DOHH2 (cell line): ENCODE measurements at regions not wholly inside any gene's neighbourhood (a gene's known extent, or its start where the extent isn't known, plus 50 kb on each side); places are given as distances from the start of the nearest gene placed in this dataset.
"Not testable (repeated sequence)": the region's sequence is repeated elsewhere in the genome, so short reads cannot be mapped to it uniquely, and the experiment has no call there.

ENCODE experiments used
- H3F3A ChIP-seq: fragments of 200-600 bp; sonication (generic), shearing (Covaris generic); 2 replicates; pipeline ENCODE4 v1.6.0; 2016; ENCODE audit warnings: antibody characterized with exemption, mild to moderate bottlenecking; ENCODE audit not compliant: control insufficient read depth, insufficient read depth
- H3K27ac ChIP-seq: fragments of 200-600 bp; sonication (generic); 2 replicates; pipeline ENCODE4 v1.5.1; 2014; ENCODE audit warnings: low read depth, mild to moderate bottlenecking, low read length, moderate library complexity
- H3K27me3 ChIP-seq: fragments of 200-600 bp; sonication (generic); 2 replicates; pipeline ENCODE4 v1.6.1; 2014; ENCODE audit warnings: mild to moderate bottlenecking, low read length, mixed read lengths; ENCODE audit not compliant: control insufficient read depth
- H3K36me3 ChIP-seq: fragments of 200-600 bp; sonication (generic); 2 replicates; pipeline ENCODE4 v1.6.1; 2014; ENCODE audit warnings: mild to moderate bottlenecking, low read length, moderate library complexity, mixed read lengths; ENCODE audit not compliant: control insufficient read depth
- H3K4me1 ChIP-seq: fragments of 200-600 bp; sonication (generic); 2 replicates; pipeline ENCODE4 v1.6.1; 2014; ENCODE audit warnings: mild to moderate bottlenecking, low read length, mixed read lengths; ENCODE audit not compliant: control insufficient read depth
- H3K4me2 ChIP-seq: fragments of 200-600 bp; sonication (generic); 2 replicates; pipeline ENCODE4 v1.6.0; 2014; ENCODE audit warnings: mild to moderate bottlenecking, low read length, moderate library complexity
- H3K4me3 ChIP-seq: fragments of 200-600 bp; sonication (generic); 2 replicates; pipeline ENCODE4 v1.5.1; 2014; ENCODE audit warnings: mild to moderate bottlenecking, low read length, mixed read lengths
- H3K79me2 ChIP-seq: fragments of 200-600 bp; sonication (generic); 2 replicates; pipeline ENCODE4 v1.6.1; 2014; ENCODE audit warnings: mild to moderate bottlenecking, low read length, mixed read lengths; ENCODE audit not compliant: control insufficient read depth
- H3K9me2 ChIP-seq: fragments of 200-600 bp; sonication (generic); replicated peaks from 2 replicates; pipeline ENCODE4 v1.6.1; 2014; ENCODE audit warnings: mild to moderate bottlenecking, low read length, mixed read lengths; ENCODE audit not compliant: control insufficient read depth
- H3K9me3 ChIP-seq: fragments of 200-600 bp; sonication (generic); 2 replicates; pipeline ENCODE4 v1.6.1; 2014; ENCODE audit warnings: antibody characterized with exemption, low read length, mixed read lengths; ENCODE audit not compliant: control insufficient read depth, insufficient read depth
- H4K20me1 ChIP-seq: fragments of 200-600 bp; sonication (generic); 2 replicates; pipeline ENCODE4 v1.6.0; 2014; ENCODE audit warnings: low read depth, mild to moderate bottlenecking, antibody characterized with exemption, low read length, moderate library complexity; ENCODE audit not compliant: control insufficient read depth, insufficient read depth
- EZH2phosphoT487 ChIP-seq: fragments of 200-600 bp; sonication (generic); IDR thresholded peaks from 2 replicates; pipeline ENCODE4 v1.6.1; 2017; ENCODE audit warnings: borderline replicate concordance, mild to moderate bottlenecking, antibody characterized with exemption, low read length, moderate library complexity, mixed read lengths
- TF ChIP-seq, protein P1 (sequence below): fragments of 200-600 bp; sonication (generic); IDR thresholded peaks from one replicate; pipeline ENCODE4 v1.5.1; 2014; ENCODE audit warnings: antibody characterized with exemption, mild to moderate bottlenecking, low read depth, low read length; ENCODE audit not compliant: poor library complexity, severe bottlenecking

DNA sequence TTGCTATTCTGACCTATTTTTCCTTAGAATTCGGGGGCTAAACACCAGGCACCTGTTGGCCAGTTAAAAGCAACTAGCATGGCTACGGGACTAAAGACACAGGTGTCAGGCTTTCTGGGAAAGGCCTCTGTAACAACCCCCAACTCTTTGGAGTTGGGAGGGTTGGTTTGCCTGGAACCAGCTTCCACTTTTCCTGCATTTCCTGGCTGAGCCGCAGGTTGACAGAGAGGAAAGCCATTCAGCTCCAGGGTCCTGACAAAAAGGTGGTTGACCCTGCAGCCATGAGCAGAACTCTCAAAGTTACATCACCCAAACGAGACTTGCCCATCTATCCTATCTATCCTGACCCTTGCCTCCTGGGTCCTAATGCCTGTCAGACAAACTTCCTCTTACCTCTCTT, 375.4 kb upstream of the SFSWAP start:
- Histone ChIP-seq H3K27ac (no peak overlapping the region), H3K79me2 (no peaks in the 10 kb centered on the region), H3K36me3 (no peaks in the 10 kb centered on the region)

DNA sequence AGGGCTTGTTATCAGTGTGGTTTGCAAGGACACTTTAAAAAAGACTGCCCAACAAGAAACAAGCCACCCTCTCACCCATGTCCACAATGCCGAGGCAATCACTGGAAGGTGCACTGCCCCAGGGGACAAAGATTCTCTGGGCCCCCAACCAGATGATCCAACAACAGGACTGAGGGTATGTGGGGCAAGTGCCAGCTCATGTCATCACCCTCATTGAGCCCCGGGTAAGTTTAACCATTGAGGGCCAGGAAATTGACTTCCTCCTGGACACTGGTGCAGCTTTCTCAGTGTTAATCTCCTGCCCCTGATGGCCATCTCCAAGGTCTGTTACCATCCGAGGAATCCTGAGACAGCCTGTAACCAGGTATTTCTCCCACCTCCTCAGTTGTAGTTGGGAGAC, 373.0 kb upstream of the SFSWAP start:
- not testable (repeated sequence) for H3K4me3 ChIP-seq, H3K27ac ChIP-seq, H3K79me2 ChIP-seq, H3K36me3 ChIP-seq, H3K9me2 ChIP-seq, H3K4me1 ChIP-seq, H3K9me3 ChIP-seq, H4K20me1 ChIP-seq, H3K27me3 ChIP-seq, H3K4me2 ChIP-seq, H3F3A ChIP-seq

More for the DNA sequence above, 375.4 kb upstream of the SFSWAP start:
- no peak overlapping the region for H3K4me2 ChIP-seq
- no peaks in the 10 kb centered on the region for H3K9me2 ChIP-seq
- H3K27me3 ChIP-seq = no peaks in the 10 kb centered on the region
- TF ChIP-seq, protein P1, sequence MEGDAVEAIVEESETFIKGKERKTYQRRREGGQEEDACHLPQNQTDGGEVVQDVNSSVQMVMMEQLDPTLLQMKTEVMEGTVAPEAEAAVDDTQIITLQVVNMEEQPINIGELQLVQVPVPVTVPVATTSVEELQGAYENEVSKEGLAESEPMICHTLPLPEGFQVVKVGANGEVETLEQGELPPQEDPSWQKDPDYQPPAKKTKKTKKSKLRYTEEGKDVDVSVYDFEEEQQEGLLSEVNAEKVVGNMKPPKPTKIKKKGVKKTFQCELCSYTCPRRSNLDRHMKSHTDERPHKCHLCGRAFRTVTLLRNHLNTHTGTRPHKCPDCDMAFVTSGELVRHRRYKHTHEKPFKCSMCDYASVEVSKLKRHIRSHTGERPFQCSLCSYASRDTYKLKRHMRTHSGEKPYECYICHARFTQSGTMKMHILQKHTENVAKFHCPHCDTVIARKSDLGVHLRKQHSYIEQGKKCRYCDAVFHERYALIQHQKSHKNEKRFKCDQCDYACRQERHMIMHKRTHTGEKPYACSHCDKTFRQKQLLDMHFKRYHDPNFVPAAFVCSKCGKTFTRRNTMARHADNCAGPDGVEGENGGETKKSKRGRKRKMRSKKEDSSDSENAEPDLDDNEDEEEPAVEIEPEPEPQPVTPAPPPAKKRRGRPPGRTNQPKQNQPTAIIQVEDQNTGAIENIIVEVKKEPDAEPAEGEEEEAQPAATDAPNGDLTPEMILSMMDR = no peak
- no peak for TF ChIP-seq EZH2phosphoT487
- no peaks in the 10 kb centered on the region for H4K20me1 ChIP-seq
- no peaks in the 10 kb centered on the region for H3F3A ChIP-seq
- no peaks in the 10 kb centered on the region for H3K4me1 ChIP-seq
- H3K4me3 ChIP-seq = no peak overlapping the region
- no peaks in the 10 kb centered on the region for H3K9me3 ChIP-seq

DNA sequence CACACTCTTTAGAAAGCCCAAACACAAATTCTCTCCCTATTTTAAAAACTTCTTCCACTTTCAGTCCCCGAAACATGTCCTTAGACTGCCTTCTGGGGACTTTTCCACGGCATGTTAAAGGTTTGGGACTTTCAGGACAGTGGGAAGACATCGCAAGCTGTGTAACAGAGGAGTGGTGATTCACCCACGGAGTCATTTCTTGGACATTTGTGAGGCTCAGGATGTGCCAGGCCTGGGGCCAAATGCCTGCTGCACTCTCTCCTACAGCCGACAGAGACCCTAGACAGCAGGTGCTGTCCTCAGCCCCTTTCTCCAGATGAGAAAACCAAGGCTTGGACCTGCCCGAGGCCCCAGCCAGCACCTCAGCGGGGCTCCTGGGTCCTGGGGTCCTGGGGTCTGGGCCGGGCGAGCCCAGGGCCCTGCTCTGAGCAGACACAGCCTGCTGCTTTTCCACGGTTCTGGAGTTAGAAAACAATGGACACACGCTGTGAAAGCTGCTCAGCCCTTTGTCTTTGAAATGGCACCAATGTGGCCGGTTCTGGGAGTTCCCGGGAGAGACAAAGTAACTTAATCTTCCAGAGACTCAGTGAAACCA, 370.2 kb upstream of the SFSWAP start:
- no peaks in the 10 kb centered on the region for H3K36me3 ChIP-seq
- no peaks in the 10 kb centered on the region for H4K20me1 ChIP-seq
- H3K9me2 ChIP-seq = no peaks in the 10 kb centered on the region
- no peak overlapping the region for H3K4me3 ChIP-seq
- TF ChIP-seq, protein P1 = no peak
- TF ChIP-seq EZH2phosphoT487 = no peak
- no peaks in the 10 kb centered on the region for H3K27me3 ChIP-seq
- H3K79me2 ChIP-seq = no peaks in the 10 kb centered on the region
- H3K27ac ChIP-seq = no peak overlapping the region
- no peak overlapping the region for H3K4me2 ChIP-seq
- no peaks in the 10 kb centered on the region for H3K4me1 ChIP-seq
- no peaks in the 10 kb centered on the region for H3K9me3 ChIP-seq
- no peaks in the 10 kb centered on the region for H3F3A ChIP-seq

DNA sequence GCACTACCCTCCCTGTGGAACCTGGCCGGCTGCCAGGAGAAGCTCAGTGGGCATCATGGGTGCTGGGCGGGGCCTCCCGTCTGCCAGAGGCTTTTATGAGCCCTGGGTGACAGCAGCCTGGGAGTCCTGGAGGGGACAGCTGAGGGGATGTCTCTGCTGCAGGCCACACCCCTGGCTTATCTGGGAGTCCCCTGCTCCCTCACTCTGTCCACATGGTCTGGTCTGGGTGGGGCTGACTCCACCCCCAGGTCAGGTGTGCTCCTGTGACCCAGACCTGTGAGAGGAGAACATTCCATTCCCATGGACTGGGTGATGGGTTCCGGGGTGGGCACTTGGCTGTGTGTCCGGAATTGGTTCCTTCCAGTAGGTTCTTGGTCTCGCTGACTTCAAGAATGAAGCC, 369.3 kb upstream of the SFSWAP start:
- H3K9me3 ChIP-seq, H4K20me1 ChIP-seq, H3K4me1 ChIP-seq, H3K4me2 ChIP-seq, H3K9me2 ChIP-seq, H3K79me2 ChIP-seq, H3K27me3 ChIP-seq, H3K36me3 ChIP-seq, H3K27ac ChIP-seq, H3K4me3 ChIP-seq, H3F3A ChIP-seq: not testable (repeated sequence)

DNA sequence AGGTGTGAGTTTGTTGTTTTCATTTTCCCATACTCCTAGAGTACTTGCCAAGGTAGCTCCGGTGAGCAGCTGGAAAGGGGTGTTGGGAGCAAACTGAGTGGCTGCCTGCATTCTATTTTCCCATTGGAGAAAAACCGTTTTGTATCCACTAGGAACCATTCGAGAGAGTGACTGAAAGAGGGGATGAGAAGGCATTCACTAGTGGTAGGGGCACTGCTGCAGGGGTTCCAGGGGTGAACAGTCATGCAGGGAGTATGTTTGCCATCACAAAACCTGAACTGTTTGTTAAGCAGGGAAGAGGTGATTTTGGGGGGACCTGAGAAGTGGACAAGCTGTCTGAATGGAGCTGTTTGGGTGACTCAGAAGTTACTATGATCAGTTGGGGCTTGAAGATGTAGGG, 367.5 kb upstream of the SFSWAP start:
- H3K4me3 ChIP-seq, H3F3A ChIP-seq, H4K20me1 ChIP-seq, H3K9me3 ChIP-seq, H3K79me2 ChIP-seq, H3K27ac ChIP-seq, H3K9me2 ChIP-seq, H3K4me2 ChIP-seq, H3K27me3 ChIP-seq, H3K36me3 ChIP-seq, H3K4me1 ChIP-seq: not testable (repeated sequence)

DNA sequence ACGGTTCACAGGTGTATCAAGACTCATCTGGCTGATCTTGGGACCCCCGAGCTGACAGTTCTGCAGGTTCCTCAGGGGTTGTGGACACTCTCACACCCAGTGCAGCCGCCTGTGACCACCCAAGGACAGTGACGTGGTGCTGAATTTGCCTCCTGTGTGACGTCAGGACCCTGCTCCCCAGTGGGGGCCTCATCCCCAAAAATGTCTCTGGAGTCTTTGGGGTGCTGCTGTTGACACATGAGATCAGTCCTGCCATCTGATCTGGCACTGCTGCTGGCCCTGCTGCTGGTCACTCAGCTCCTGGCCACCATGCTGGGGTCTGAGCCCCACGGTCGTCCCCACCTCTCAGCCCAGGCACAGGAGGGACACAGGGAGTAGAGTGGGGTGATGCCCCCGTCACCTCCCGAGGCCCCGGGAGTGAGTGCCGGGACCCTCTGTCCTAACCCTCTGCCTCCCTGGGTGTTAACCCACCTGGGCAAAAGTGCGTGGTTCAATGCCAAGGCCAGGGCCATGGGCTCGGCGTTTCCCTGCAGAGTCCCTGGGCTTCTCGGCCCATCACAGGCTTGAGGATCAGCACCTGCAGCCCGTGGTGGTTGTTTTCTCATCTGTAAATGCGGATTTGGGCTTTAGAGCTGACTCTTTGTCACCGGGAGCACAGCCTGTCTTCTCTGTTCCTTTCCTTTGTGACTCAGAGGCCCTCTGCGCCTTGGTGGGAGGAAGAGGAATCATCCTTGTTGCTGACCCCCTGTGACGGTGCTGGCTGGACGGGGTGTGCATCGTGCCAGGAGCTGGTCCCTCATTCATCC, 366.0 kb upstream of the SFSWAP start:
- not testable (repeated sequence) for H3K27ac ChIP-seq, H3F3A ChIP-seq, H3K9me3 ChIP-seq, H3K4me2 ChIP-seq, H3K36me3 ChIP-seq, H3K9me2 ChIP-seq, H3K4me3 ChIP-seq, H3K27me3 ChIP-seq, H3K4me1 ChIP-seq, H4K20me1 ChIP-seq, H3K79me2 ChIP-seq
